Stimulated activated CD8-positive, alpha-beta memory T cell treated with anti-CD3 and anti-CD28 coated beads, Interleukin-7, amount 100 ng/mL, for 24 hours (primary cell): ENCODE measurements at regions not wholly inside any gene's neighbourhood (a gene's known extent, or its start where the extent isn't known, plus 50 kb on each side); places are given as distances from the start of the nearest gene placed in this dataset.

Experiments used
- DNase-seq: peaks from one replicate; pipeline ENCODE4 v3.0.0-alpha.2; 2020; ENCODE audit warnings: low read depth

DNA sequence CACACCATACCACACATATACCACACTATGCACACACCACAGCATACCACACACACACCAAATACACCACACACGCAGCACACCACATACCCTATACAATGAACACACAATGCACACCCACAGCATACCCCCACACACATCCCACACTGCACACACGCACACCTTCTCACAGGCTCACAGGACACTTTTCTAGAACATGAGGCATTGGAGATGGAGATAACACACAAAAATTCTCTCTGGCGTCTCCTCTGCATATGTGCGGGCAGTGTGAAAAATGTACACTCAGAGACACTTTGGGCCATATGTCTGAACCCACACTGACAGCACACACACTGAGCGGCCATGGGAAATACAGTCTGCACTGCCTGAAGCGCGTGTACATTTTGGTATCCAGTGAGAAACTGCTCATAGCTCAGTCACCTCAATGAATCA, 278.1 kb downstream of the GADD45G start:
- no peak for DNase-seq

DNA sequence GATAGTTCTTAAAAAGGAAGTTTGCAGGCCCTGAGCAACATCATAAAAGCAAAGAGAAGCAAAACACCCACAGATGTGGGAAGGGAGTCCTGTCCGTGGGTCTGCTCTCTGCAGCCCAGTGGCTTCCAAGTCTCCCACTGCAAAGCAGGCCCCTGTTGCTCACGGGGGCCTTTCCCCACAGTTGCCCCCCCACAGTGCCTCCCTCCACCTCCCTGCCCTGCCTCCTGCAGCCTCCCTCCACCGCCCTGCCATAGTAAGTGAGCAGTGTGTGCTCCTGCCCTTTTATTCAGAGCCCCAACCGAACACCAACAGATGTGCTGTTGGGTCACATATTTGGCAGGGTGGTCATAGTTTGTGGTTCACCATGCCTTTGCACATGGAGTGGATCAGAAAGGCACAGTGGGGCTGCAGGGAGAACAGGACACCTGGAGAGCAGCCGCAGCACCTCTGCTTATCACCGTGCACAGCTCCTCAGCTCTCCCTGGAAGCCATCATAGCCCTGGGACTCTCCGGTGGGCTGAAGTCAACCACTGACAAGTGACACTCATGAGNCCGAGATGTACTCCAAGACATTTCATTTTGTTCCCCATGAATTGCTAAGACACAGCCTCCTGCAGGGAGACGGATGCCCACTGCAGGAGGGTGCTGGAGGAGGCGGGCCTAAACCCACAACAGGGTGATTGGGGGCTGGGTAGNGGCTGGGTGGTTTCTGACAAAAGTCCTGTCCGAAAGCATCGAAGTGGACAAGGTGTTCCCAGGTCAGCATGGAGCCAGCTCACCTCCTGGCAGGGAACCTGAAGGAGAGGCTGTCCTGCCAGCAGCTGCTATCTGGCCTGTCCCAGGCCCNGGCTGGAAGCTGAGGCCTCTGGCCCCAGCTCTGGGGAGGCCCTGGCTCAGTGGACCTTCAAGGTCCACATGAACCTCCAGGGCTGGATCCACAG, 278.9 kb downstream of the GADD45G start:
- DNase-seq: no peak

DNA sequence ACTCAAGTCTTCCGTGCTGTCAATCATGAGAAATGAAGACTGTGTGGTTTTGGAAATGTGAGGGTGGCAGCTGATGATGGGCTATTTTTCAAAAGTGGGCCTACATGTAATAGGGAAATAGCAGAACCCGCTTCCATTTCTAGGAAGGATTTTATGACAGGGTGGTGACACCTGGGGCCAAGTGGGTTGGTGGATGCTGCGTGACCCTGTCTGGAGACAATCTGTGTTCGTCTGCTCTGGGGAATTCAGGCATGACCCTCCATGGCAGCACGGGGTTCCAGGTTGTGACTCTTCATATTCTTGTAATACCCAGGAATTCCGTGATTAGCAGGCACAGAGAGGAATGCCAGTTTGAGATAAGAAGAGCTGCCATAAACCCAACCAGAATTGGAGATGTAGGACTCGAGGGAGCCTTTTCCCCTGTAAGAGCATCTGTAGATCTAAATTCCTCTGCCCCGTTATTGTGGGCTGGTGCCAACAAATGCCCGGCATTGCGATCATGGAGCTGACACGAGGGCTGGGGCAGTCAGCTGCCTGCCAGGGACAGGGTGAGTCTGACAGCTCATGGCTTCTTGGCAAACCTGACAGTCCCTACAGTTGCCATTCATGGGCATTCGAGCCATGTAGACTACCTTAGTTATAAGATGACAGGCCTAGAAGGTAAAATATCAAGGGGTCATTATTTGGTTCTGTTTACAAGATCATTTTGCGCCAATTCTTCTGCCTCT, 279.7 kb downstream of the GADD45G start:
- DNase-seq: no peak

DNA sequence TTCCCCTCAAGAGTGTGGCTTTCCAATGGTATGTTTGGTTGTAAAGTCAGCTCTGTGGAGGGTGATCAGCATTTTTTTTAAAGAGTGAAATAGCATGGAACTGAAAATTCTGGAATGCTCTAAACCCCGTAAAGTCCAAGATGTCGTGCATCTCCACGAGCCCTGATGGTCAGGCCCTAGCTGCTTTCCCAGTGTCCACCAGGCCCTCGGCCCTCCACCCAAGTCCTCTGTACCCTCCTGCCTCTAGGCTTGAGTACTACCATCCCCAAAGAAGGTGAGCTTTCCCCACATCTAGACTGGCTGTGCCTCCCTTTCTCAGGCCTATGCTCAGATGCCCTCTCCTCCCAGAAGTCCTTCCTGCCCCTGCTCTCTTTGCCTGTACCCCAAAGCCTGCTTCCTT, 280.3 kb downstream of the GADD45G start:
- no peak for DNase-seq

DNA sequence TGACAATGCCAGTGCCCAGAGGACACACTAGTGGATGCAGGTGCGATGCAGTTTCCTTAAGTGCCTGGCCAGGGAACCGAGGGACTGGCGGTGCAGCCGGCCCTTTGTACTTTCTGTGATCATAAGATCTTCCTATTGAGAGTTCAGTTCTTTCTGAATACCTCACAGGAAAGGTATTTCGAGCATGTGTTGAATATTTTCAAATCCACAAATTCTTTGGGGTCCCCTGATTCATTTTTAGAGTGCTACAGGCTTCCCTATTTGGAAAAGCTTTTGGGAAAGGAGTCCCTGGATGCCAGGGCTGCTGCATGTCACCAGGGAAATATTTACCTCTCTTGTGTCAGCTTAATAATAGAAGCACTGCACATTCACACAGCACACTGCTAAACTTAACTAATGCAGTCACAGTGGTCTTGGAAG, 281.5 kb downstream of the GADD45G start:
- DNase-seq: no peak

DNA sequence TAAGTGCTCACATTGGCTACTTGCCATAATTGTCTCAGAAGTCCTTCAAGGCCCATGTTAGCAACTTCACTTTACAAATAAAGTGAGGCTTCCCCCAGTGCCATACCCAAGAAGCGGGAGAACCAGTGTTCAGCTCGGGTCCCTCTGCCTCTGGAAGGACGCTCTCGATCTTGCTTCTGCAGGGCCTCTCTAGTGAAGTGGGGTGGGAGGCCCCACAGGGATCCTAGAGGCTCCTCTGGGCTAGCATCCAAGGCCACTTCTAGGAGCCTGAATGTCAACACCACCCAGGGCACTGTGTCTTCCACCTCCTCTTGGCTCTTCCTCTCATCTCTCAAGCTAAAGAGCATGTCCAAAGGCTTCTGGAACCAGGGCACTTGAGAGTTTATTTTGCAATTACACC, 282.5 kb downstream of the GADD45G start:
- DNase-seq: no peak

DNA sequence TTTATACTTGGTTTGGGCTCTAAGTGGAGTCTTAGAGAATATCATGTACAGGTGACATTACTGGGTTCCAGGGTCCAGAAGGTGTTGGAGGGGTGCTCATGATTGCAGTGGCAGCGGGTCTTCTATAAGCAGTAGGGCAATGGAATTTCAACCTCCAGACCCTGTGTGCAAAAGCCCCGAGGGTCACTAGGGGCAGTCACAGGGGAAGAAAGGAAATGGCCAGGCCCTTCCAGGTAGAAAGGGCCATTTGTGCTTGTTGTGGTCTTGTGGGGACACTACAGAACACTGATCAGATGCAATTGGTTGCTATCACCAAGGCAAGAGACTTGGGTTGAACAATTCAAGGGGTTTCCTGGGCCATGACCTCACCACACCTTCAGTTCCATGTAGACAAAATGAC, 283.4 kb downstream of the GADD45G start:
- DNase-seq: no peak

DNA sequence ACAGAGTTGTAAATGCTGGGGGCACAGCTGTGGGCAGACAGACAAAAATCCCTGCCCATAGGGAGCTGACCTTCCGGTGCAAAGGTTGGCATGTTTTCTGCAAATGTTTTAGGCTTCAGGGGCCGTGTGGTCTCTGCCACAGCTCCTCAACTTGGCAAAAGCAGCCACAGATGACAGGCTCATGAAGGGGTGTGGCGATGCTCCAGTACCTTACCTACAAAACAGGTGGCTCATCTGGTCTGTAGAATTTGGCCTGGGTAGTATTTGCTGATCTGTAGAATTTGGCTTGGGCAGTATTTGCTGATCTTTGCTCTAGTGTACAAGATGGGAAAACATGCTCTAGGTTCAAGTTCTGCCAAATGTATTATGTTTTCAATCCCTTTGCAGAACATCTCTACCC, 283.9 kb downstream of the GADD45G start:
- no peak for DNase-seq

DNA sequence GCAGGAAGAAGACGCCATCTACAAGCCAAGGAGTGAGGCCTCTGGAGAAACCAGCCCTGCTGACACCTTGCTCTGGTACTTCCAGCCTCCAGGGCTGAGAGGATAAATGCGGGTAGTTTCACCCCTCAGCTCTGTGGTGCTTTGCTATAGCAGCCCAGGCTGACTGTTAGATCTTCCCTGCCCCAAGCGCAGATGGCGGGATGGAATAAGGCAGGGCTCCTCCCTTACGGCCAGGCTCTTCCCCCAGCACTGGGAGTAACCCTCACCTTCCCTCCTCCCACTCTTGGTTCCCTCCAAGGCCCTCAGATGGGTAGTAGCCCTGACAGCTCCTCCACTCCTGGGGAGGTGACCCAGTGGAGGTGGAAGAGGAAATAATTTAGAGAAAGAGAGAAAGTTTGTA, 285.1 kb downstream of the GADD45G start:
- no peak for DNase-seq

DNA sequence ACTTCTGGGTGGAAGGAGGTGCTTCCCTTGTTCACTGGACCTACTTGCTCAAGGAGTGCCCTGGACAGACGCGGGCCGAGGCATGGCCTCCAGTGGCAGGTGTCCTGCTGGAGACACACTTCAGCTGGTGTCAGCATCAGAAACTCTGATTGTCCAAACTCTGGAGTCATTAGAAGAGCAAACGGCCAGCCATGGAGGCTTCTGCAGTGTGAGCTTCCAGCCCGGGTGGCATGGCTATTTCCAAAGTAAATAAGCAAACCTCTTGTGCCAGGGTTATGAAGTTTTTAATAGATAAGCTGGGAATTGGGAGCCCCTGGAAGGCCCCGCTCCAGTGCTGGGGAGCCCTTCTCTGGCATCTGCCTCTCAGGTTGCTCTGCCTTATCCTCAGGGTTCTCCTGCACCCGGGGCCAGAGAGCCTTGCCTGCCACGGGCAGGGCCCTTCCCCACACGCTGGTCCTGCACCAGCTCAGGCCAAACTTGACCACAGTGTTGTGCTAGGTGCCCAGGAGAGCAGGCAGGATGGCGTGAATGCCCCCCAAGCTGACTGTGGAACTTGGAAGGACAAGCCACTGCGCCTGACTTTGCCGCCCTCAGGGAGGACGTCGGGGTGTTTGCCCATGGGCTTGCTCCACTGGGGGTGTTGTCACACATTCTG, 285.6 kb downstream of the GADD45G start:
- no peak for DNase-seq

DNA sequence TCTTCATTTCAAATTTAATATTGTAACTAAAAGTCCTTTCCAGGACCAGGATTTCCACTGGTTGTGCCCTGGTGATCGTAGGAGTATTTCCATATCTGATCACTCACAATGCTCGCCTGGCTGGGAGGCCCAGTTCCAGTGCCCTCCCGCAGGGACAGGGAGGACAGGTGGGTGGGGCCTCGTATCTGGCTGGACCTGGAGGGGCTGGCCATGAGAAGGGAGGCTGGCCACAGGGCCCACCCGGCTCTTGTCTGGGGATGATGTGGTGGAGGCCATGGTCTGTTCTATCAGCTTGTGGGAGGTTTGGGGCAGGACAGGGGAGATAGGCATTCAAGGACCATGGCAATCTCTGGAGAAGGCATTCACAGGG, 286.4 kb downstream of the GADD45G start:
- no peak for DNase-seq

DNA sequence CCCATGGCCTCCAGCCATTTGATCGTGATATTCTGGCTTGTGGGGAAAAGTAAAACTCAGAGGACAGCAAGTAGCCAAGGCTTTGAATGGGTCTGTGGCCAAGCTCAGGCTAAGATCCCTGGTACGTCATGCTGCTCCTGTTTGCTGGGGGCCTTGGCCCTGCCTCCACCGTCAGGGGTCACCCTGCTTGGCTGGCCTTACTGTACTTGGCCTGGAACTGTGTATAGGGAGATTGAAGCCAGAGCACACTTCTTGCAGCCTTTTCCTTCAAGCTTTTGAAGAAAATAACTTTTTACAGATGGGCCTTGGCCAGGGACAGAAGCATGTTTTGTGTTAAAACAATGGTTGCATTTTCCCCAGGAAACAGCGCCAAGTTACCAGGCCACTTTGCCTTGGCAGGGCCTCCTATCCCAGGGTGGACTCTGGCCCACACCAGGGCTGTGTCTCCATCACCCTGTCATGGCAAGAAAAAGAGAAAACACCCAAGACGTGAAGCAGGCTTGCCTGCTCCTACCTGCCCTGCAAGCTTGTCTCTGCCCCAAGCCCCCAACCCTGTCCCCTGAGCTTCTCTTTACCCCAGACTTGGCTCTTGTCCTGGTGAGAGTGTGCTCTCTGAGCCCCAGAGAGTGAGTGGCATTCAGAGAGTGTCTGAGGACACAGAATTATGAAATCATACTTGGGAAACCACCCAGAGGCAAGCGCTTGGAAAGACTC, 286.9 kb downstream of the GADD45G start:
- no peak for DNase-seq

DNA sequence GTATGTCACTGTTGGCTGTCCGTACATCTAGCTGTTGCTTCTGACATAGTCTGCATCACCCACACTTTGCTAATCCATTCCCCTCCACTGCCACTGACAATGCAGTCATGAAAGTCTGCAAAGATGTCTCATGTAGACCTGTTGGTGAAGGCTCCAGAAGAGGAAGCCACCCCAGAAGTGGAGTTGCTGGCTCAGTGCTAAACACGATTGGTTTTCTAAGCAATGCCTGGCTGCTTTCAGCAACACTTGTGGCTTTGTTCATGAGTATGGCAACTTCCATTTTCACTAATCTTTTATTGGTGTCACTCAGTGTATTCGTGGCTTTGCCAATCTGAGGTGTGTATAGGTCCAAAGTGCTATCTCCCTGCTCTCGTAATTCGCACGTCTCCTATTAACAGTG, 288.1 kb downstream of the GADD45G start:
- no peak for DNase-seq

DNA sequence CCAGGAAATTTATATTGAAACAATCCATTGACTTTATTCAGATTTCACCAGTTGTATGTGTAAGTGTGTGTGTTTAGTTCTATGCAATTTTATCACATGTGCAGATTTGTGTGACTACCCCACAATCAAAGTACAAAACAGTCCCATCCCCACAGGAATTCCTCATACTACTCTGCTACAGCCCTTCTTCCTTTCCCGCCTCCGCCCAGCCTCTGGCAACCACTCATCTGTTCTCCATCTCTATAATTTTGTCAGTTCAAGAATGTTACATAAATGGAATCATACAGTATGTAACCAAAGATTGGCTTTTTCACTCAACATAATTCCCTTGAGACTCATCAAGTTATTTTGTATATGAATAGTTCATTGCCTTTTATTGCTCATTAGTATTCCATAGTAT, 289.1 kb downstream of the GADD45G start:
- no peak for DNase-seq

DNA sequence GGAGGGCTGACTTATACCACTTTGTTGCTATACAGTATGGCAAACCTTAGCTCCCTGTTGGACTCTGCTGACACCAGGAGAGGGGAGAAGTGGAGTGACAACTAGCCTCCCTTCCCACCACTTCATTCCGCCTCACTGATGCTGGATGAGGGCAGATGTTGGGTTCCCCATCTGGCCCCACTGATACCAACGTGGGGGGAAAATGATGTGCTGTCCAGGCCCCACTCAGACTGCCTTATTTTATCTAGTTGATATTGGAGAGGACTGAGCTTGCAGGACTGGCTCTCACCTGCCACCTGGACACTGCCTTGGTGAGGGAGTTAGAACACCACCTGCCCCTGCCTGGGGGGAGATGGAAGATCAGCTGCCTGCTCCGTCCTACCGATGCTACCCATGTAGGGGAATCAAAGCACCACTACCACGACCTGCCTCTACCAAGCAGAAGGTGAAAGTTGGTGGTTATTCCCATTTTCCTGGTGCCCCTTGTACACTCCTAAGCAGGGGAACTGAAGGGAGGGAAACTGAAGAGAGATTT, 292.1 kb downstream of the GADD45G start:
- no peak for DNase-seq

DNA sequence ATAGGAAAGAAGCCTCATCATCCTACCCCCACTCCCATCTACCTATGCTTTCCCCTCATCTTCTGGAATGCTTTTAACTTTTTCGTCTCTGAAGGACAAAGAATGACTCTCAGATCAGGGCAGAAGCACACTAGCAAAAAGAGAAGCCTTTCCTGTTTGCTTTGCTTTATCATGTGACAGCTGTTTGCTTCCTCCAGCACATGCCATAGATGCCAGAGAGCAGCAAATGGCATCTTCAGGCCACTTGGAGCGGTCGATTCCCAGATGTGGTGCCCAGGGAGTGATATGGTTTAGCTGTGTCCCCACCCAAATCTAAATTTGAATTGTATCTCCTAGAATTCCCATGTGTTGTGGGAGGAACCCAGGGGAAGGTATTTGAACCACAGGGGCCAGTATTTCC, 294.8 kb downstream of the GADD45G start:
- DNase-seq: no peak

DNA sequence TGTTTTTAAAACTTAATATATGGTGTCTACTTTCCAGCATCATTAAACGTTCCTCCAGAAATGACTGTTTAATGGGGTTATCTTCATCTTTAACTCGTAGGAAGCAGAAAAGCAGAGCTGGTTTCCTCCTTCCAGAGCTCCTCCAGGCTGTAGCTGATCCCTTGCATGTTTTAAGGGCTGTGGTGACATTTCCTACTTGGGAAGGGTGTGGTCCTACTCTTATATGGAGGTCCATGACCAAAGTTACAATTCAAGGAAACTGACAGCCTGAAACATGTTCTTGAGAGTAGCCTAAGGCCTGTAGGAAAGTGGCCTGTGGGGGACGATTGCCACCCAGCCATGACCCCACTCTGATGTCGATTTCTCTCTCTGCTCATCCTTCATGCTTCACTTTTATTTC, 297.1 kb downstream of the GADD45G start:
- no peak for DNase-seq

DNA sequence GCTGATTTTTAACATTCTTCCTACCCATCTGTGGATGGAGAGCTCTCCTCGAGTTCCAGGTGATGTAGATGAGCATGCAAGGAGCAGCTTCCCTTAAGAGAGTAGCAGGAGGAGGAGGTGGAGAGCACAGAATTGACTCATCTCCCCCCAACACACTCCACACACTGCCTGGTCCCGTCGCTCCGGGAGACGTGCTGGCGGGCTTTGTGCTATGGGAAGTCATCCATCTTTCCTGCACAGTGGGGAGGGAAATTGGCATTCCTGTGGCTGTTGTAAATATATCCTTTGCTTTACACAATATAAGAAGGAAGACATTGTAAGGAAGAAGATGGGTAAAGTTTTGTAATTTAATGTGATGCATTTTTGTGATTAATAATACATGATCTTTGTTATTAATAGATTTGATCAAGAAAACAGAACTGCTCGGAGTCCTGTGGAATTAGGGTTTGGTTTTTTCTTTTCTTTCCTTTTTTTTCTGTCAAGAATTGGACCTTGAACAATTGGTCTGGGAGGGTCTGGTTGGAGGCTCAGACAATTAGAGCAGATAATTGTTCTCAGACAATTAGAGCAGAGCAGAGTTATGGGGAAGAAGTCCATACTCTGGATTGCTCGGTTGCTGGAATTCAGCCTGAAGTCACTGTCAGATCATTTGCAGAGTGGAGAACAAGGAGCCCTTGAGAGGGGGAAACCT, 297.8 kb downstream of the GADD45G start:
- no peak for DNase-seq

DNA sequence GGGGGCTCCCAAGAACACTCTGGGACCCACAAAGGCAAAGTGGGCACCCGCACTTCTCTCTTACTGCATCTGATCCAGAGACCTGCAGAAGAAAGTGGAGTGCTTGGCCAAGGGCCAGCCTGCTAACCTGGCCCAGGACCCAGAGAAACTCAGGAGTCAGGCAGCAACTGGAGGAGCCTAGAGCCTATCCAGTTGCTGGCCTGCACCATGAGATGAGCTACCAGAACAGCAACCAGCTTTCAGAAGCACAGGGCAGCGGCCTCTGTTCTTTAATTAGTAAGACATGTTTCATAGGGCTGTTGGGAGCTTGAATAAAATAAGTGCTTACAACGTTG, 298.3 kb downstream of the GADD45G start:
- DNase-seq: no peak

DNA sequence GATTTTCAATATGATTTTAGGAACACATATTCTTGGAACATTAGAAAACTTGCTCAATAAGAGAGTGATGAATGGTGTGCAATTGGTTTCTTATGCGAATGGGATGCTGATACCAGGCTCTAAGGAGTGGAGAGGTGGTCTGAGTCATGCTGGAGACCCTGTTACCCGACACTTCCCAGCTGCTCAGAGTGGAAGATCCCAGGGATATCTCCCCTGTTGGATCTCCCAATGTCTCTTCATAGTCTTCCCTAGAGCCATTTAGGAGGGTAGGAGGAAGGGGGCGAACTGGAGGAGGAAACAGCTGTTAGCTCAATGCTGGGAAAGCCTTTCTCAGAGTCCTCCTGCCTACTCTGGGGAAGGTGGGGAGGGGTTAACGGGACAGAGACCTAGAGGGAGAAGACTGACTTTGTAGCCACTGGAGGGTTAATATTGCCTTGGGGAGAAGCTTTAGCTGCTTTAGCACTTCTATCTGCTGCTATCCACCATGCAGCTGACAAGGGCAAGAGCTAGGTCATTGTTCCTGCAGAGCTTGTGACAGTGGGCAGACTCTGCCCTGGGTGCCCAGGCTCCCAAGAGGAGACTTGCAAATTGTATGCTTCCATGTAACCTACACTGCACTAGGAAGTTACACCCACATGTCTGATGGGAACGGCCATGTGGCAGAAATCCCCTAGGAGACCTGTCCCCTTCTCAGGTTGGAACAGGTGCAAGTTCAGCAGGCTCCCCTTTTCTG, 301.0 kb downstream of the GADD45G start:
- no peak for DNase-seq
